Keratinocyte (primary cell): ENCODE measurements at regions not wholly inside any gene's neighbourhood (a gene's known extent, or its start where the extent isn't known, plus 50 kb on each side); places are given as distances from the start of the nearest gene placed in this dataset.

Experiments
- CTCF ChIP-seq, 3 experiments: IDR thresholded peaks in 1 of 3; conservative IDR thresholded peaks in 1 of 3; optimal IDR thresholded peaks in 1 of 3; 2 replicates in 2 of 3; 3 replicates in 1 of 3; pipeline versions ENCODE3 to v1.5.1; 2011; ENCODE audit warnings: low read length in 3 of 3, mild to moderate bottlenecking in 3 of 3, moderate library complexity in 2 of 3, control low read depth in 1 of 3, inconsistent platforms in 1 of 3; ENCODE audit not compliant: insufficient read depth in 2 of 3; ENCODE audit errors: extremely low read depth in 1 of 3
- EZH2 ChIP-seq: IDR thresholded peaks from one replicate; pipeline ENCODE4 v1.6.1; 2012; ENCODE audit warnings: inconsistent platforms, mild to moderate bottlenecking, low read length, moderate library complexity

GRCh38 chr6:146910611-146911010, 293.6 kb upstream of the STXBP5 start:
- no peak for TF ChIP-seq CTCF (optimal IDR thresholded peaks at IDR 0.05 in 1 of 3, IDR thresholded peaks at IDR 0.05 in 1 of 3, conservative IDR thresholded peaks at IDR 0.05 in 1 of 3; ENCODE audit: extremely low read depth in 1 of 3, insufficient read depth in 2 of 3, low read length in 3 of 3)
- no peak for TF ChIP-seq EZH2
